Astrocyte (in vitro differentiated cells and primary cell): ENCODE measurements at regions not wholly inside any gene's neighbourhood (a gene's known extent, or its start where the extent isn't known, plus 50 kb on each side); places are given as distances from the start of the nearest gene placed in this dataset.

Experiments used
- DNase-seq: peaks from one replicate; pipeline ENCODE4 v3.0.0-alpha.2; 2010; ENCODE audit warnings: low read depth
- FAIRE-seq: peaks from 2 replicates; lab custom pipeline; 2011; peaks lifted over from hg19 to GRCh38; lab: Jason Lieb, UNC
- H2AFZ ChIP-seq: 2 replicates; pipeline ENCODE4 v1.6.0; 2012; ENCODE audit warnings: low read depth, low read length, inconsistent platforms
- H3K27ac ChIP-seq: 2 replicates; pipeline ENCODE4 v1.5.1; 2011; ENCODE audit warnings: low read depth, low read length, inconsistent platforms
- H3K27me3 ChIP-seq: 2 replicates; pipeline ENCODE4 v1.6.0; 2011; ENCODE audit warnings: low read length, inconsistent platforms; ENCODE audit not compliant: insufficient read depth
- H3K36me3 ChIP-seq: 2 replicates; pipeline ENCODE4 v1.5.1; 2011; ENCODE audit warnings: low read length, inconsistent platforms; ENCODE audit not compliant: insufficient read depth
- H3K4me1 ChIP-seq: 2 replicates; pipeline ENCODE4 v1.5.1; 2011; ENCODE audit warnings: low read length, inconsistent platforms; ENCODE audit not compliant: insufficient read depth
- H3K4me2 ChIP-seq: 2 replicates; pipeline ENCODE4 v1.6.0; 2012; ENCODE audit warnings: low read length, inconsistent platforms
- H3K4me3 ChIP-seq: 2 replicates; pipeline ENCODE4 v1.5.1; 2011; ENCODE audit warnings: low read depth, mild to moderate bottlenecking, low read length, inconsistent platforms; ENCODE audit not compliant: insufficient read depth
- H3K79me2 ChIP-seq: 2 replicates; pipeline ENCODE4 v1.6.0; 2012; ENCODE audit warnings: mild to moderate bottlenecking, low read length, inconsistent platforms; ENCODE audit not compliant: insufficient read depth
- H3K9ac ChIP-seq: 2 replicates; pipeline ENCODE4 v1.6.0; 2012; ENCODE audit warnings: mild to moderate bottlenecking, low read length, inconsistent platforms
- H3K9me3 ChIP-seq: 2 replicates; pipeline ENCODE4 v1.5.1; 2012; ENCODE audit warnings: low read depth, mild to moderate bottlenecking, low read length, inconsistent platforms; ENCODE audit not compliant: insufficient read depth
- H4K20me1 ChIP-seq: 2 replicates; pipeline ENCODE4 v1.6.0; 2012; ENCODE audit warnings: low read length, inconsistent platforms; ENCODE audit not compliant: insufficient read depth
- H3K27ac Mint-ChIP-seq: one replicate; pipeline ENCODE4 v1.8.0; 2021; ENCODE audit warnings: mild to moderate bottlenecking, mixed read lengths; ENCODE audit not compliant: unreplicated experiment
- H3K27me3 Mint-ChIP-seq: one replicate; pipeline ENCODE4 v1.8.0; 2021; ENCODE audit warnings: low read depth, mixed read lengths; ENCODE audit not compliant: unreplicated experiment
- H3K36me3 Mint-ChIP-seq: one replicate; pipeline ENCODE4 v1.8.0; 2021; ENCODE audit warnings: low read depth, mixed read lengths; ENCODE audit not compliant: unreplicated experiment
- H3K4me1 Mint-ChIP-seq: one replicate; pipeline ENCODE4 v1.8.0; 2021; ENCODE audit warnings: low read depth, mixed read lengths; ENCODE audit not compliant: unreplicated experiment
- H3K4me3 Mint-ChIP-seq: one replicate; pipeline ENCODE4 v1.8.0; 2021; ENCODE audit warnings: mild to moderate bottlenecking, moderate library complexity, mixed read lengths; ENCODE audit not compliant: unreplicated experiment
- H3K9me3 Mint-ChIP-seq: one replicate; pipeline ENCODE4 v1.8.0; 2021; ENCODE audit warnings: mild to moderate bottlenecking, mixed read lengths; ENCODE audit not compliant: unreplicated experiment
- CTCF ChIP-seq: IDR thresholded peaks from 2 replicates; pipeline ENCODE4 v1.5.1; 2011; ENCODE audit warnings: low read depth, mild to moderate bottlenecking, inconsistent platforms, low read length, moderate library complexity; ENCODE audit not compliant: insufficient read depth
- EZH2 ChIP-seq: IDR thresholded peaks from 2 replicates; pipeline ENCODE4 v1.6.1; 2012; ENCODE audit warnings: mild to moderate bottlenecking, low read length, inconsistent platforms; ENCODE audit not compliant: insufficient read depth

- Mint-ChIP-seq H3K27ac (no peak overlapping the region), H3K4me1 (peaks cover 7% of the 10 kb centered on the region), H3K36me3 (no peaks in the 10 kb centered on the region), H3K9me3 (no peaks in the 10 kb centered on the region), H3K27me3 (no peaks in the 10 kb centered on the region), H3K4me3 (no peak overlapping the region)
- Histone ChIP-seq H3K4me1 (peaks cover 6% of the 10 kb centered on the region), H3K9me3 (no peaks in the 10 kb centered on the region), H3K27ac (no peak overlapping the region), H3K27me3 (no peaks in the 10 kb centered on the region), H3K4me3 (no peak overlapping the region), H3K4me2 (no peak overlapping the region), H4K20me1 (no peaks in the 10 kb centered on the region), H3K9ac (no peak overlapping the region), H3K79me2 (no peaks in the 10 kb centered on the region), H3K36me3 (no peaks in the 10 kb centered on the region), H2AFZ (no peak overlapping the region)
- FAIRE-seq (no peak), DNase-seq (no peak)
- no peak for TF ChIP-seq CTCF
Measured at GRCh38 chr3:106734712-106735111, 642.5 kb upstream of the CCDC54 start.

GRCh38 chr3:106737265-106737664, 640.0 kb upstream of the CCDC54 start:
- TF ChIP-seq EZH2 (no peak), CTCF (no peak)
- no peak overlapping the region for H3K27ac Mint-ChIP-seq
- H3K4me1 Mint-ChIP-seq, result no peaks in the 10 kb centered on the region
- Histone ChIP-seq H3K9ac (no peak overlapping the region), H3K36me3 (no peaks in the 10 kb centered on the region), H3K4me1 (no peaks in the 10 kb centered on the region), H2AFZ (no peak overlapping the region), H3K4me2 (no peak overlapping the region), H3K27ac (no peak overlapping the region), H3K4me3 (no peak overlapping the region), H3K79me2 (no peaks in the 10 kb centered on the region), H4K20me1 (no peaks in the 10 kb centered on the region), H3K27me3 (no peaks in the 10 kb centered on the region), H3K9me3 (no peaks in the 10 kb centered on the region)
- no peaks in the 10 kb centered on the region for H3K36me3 Mint-ChIP-seq
- H3K27me3 Mint-ChIP-seq, result no peaks in the 10 kb centered on the region
- no peak for FAIRE-seq
- no peaks in the 10 kb centered on the region for H3K9me3 Mint-ChIP-seq
- no peak for DNase-seq
- no peak overlapping the region for H3K4me3 Mint-ChIP-seq

GRCh38 chr3:106740116-106740515, 637.1 kb upstream of the CCDC54 start:
- no peaks in the 10 kb centered on the region for H4K20me1 ChIP-seq
- no peak for DNase-seq
- FAIRE-seq, result no peak
- H3K4me2 ChIP-seq, result no peak overlapping the region
- H3K9ac ChIP-seq, result no peak overlapping the region
- TF ChIP-seq EZH2, result no peak
- no peak for TF ChIP-seq CTCF
- H2AFZ ChIP-seq, result no peak overlapping the region
- Mint-ChIP-seq H3K4me1 (no peaks in the 10 kb centered on the region), H3K27me3 (no peaks in the 10 kb centered on the region), H3K9me3 (no peaks in the 10 kb centered on the region), H3K36me3 (no peaks in the 10 kb centered on the region), H3K4me3 (no peak overlapping the region), H3K27ac (no peak overlapping the region)
- no peaks in the 10 kb centered on the region for H3K79me2 ChIP-seq
- H3K27me3 ChIP-seq, result no peaks in the 10 kb centered on the region
- H3K36me3 ChIP-seq, result no peaks in the 10 kb centered on the region
- H3K4me1 ChIP-seq, result peaks cover 2% of the 10 kb centered on the region
- H3K27ac ChIP-seq, result no peak overlapping the region
- H3K9me3 ChIP-seq, result no peaks in the 10 kb centered on the region
- H3K4me3 ChIP-seq, result no peak overlapping the region
